ENCODE measurements at regions not wholly inside any gene's neighbourhood (a gene's known extent, or its start where the extent isn't known, plus 50 kb on each side); places are given as distances from the start of the nearest gene placed in this dataset.

- TF ChIP-seq, protein P1, sequence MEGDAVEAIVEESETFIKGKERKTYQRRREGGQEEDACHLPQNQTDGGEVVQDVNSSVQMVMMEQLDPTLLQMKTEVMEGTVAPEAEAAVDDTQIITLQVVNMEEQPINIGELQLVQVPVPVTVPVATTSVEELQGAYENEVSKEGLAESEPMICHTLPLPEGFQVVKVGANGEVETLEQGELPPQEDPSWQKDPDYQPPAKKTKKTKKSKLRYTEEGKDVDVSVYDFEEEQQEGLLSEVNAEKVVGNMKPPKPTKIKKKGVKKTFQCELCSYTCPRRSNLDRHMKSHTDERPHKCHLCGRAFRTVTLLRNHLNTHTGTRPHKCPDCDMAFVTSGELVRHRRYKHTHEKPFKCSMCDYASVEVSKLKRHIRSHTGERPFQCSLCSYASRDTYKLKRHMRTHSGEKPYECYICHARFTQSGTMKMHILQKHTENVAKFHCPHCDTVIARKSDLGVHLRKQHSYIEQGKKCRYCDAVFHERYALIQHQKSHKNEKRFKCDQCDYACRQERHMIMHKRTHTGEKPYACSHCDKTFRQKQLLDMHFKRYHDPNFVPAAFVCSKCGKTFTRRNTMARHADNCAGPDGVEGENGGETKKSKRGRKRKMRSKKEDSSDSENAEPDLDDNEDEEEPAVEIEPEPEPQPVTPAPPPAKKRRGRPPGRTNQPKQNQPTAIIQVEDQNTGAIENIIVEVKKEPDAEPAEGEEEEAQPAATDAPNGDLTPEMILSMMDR (conservative IDR thresholded peaks at IDR 0.05; ENCODE audit: low read depth, low read length), result no peak
- no peak for TF ChIP-seq EZH2phosphoT487 (IDR thresholded peaks at IDR 0.05; ENCODE audit: borderline replicate concordance, low read length)
These were observed 83.7 kb downstream of the TMEM30B start for GRCh38 chr14:61197416-61197815.

All from PC-3 (cell line).